ENCODE measurements at regions not wholly inside any gene's neighbourhood (a gene's known extent, or its start where the extent isn't known, plus 50 kb on each side); places are given as distances from the start of the nearest gene placed in this dataset.

DNA sequence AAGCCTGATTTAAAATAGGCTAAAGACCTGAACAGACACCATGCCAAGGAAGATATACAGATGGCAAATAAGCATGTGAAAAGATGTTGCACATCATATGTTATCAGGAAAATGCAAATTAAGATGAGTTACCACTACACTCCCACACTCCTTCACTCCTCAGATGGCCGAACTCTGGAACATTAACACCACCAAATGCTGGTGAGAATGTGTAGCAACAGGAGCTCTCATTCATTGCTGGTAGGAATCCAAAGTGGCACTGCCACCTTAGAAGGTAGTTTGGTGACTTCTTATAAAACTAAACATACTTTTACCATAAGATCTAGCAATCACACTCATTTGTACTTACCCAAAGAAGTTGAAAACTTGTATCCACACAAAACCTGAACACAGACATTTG is 2047.3 kb downstream of the LRRC4C start (continued):
- TF ChIP-seq MXD4 (CRISPR knock-in tag; IDR thresholded peaks at IDR 0.05; ENCODE audit: borderline replicate concordance) = no peak
- TF ChIP-seq, protein P1, sequence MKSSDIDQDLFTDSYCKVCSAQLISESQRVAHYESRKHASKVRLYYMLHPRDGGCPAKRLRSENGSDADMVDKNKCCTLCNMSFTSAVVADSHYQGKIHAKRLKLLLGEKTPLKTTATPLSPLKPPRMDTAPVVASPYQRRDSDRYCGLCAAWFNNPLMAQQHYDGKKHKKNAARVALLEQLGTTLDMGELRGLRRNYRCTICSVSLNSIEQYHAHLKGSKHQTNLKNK (CRISPR knock-in tag; IDR thresholded peaks at IDR 0.05) = no peak
- TF ChIP-seq NR2C2 (CRISPR knock-in tag; IDR thresholded peaks at IDR 0.05) = no peak
- TF ChIP-seq, protein P2, sequence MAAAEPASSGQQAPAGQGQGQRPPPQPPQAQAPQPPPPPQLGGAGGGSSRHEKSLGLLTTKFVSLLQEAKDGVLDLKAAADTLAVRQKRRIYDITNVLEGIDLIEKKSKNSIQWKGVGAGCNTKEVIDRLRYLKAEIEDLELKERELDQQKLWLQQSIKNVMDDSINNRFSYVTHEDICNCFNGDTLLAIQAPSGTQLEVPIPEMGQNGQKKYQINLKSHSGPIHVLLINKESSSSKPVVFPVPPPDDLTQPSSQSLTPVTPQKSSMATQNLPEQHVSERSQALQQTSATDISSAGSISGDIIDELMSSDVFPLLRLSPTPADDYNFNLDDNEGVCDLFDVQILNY (CRISPR knock-in tag; IDR thresholded peaks at IDR 0.05) = no peak
- no peak for TF ChIP-seq SP1 (CRISPR knock-in tag; conservative IDR thresholded peaks at IDR 0.05)

DNA sequence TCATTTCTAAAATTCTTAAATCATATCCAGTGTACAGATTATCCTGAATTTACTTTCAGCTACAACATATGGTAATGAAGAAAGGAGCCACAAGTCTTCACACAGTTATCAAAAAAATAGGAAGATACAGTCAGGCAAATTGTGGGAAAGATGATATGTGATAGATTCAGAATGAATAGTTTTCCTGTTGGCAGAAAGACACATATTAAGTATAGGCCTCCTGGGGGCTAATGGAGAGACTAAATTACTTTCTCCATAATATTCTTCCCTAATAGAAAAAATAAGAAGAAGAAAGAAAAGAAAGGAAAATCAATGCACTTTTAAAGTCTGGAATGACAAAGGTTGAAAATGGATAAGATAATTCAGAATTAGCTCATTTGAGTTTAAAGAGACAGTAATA is 2073.5 kb downstream of the LRRC4C start:
- ATAC-seq = no peak
- H3K27me3 Mint-ChIP-seq (ENCODE audit: low read depth) = peaks cover 11% of the 10 kb centered on the region
- peaks cover 50% of the 10 kb centered on the region for H3K36me3 Mint-ChIP-seq
- CTCF ChIA-PET = no interaction called here
- no peak for DNase-seq (ENCODE audit: low spot score)
- TF ChIP-seq ZNF263 (CRISPR knock-in tag; IDR thresholded peaks at IDR 0.05; ENCODE audit: low read depth) (no peak), ZNF396 (CRISPR knock-in tag; IDR thresholded peaks at IDR 0.05; ENCODE audit: borderline replicate concordance) (no peak), RORB (CRISPR knock-in tag; IDR thresholded peaks at IDR 0.05) (no peak), ZNF671 (CRISPR knock-in tag; IDR thresholded peaks at IDR 0.05) (no peak), FOXK1 (CRISPR knock-in tag; IDR thresholded peaks at IDR 0.05) (no peak), CREB1 (CRISPR knock-in tag; IDR thresholded peaks at IDR 0.05) (no peak), IRF2 (CRISPR knock-in tag; IDR thresholded peaks at IDR 0.05; ENCODE audit: borderline replicate concordance, low read depth) (no peak), HMGA2 (CRISPR knock-in tag; IDR thresholded peaks at IDR 0.05) (no peak), TCF7 (CRISPR knock-in tag; IDR thresholded peaks at IDR 0.05; ENCODE audit: low read depth) (no peak), RELA (CRISPR knock-in tag; IDR thresholded peaks at IDR 0.05; ENCODE audit: borderline replicate concordance) (no peak), NR2C2 (CRISPR knock-in tag; IDR thresholded peaks at IDR 0.05) (no peak), GRHL2 (CRISPR knock-in tag; IDR thresholded peaks at IDR 0.05; ENCODE audit: insufficient replicate concordance, severe bottlenecking) (no peak)
- TF ChIP-seq, protein P3, sequence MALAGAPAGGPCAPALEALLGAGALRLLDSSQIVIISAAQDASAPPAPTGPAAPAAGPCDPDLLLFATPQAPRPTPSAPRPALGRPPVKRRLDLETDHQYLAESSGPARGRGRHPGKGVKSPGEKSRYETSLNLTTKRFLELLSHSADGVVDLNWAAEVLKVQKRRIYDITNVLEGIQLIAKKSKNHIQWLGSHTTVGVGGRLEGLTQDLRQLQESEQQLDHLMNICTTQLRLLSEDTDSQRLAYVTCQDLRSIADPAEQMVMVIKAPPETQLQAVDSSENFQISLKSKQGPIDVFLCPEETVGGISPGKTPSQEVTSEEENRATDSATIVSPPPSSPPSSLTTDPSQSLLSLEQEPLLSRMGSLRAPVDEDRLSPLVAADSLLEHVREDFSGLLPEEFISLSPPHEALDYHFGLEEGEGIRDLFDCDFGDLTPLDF (CRISPR knock-in tag; IDR thresholded peaks at IDR 0.05) = no peak
- TF ChIP-seq, protein P4, sequence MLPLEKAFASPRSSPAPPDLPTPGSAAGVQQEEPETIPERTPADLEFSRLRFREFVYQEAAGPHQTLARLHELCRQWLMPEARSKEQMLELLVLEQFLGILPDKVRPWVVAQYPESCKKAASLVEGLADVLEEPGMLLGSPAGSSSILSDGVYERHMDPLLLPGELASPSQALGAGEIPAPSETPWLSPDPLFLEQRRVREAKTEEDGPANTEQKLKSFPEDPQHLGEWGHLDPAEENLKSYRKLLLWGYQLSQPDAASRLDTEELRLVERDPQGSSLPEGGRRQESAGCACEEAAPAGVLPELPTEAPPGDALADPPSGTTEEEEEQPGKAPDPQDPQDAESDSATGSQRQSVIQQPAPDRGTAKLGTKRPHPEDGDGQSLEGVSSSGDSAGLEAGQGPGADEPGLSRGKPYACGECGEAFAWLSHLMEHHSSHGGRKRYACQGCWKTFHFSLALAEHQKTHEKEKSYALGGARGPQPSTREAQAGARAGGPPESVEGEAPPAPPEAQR (CRISPR knock-in tag; IDR thresholded peaks at IDR 0.05) = no peak
- TF ChIP-seq, protein P5, sequence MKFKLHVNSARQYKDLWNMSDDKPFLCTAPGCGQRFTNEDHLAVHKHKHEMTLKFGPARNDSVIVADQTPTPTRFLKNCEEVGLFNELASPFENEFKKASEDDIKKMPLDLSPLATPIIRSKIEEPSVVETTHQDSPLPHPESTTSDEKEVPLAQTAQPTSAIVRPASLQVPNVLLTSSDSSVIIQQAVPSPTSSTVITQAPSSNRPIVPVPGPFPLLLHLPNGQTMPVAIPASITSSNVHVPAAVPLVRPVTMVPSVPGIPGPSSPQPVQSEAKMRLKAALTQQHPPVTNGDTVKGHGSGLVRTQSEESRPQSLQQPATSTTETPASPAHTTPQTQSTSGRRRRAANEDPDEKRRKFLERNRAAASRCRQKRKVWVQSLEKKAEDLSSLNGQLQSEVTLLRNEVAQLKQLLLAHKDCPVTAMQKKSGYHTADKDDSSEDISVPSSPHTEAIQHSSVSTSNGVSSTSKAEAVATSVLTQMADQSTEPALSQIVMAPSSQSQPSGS (CRISPR knock-in tag; IDR thresholded peaks at IDR 0.05; ENCODE audit: borderline replicate concordance, low read depth) = no peak
- TF ChIP-seq, protein P6, sequence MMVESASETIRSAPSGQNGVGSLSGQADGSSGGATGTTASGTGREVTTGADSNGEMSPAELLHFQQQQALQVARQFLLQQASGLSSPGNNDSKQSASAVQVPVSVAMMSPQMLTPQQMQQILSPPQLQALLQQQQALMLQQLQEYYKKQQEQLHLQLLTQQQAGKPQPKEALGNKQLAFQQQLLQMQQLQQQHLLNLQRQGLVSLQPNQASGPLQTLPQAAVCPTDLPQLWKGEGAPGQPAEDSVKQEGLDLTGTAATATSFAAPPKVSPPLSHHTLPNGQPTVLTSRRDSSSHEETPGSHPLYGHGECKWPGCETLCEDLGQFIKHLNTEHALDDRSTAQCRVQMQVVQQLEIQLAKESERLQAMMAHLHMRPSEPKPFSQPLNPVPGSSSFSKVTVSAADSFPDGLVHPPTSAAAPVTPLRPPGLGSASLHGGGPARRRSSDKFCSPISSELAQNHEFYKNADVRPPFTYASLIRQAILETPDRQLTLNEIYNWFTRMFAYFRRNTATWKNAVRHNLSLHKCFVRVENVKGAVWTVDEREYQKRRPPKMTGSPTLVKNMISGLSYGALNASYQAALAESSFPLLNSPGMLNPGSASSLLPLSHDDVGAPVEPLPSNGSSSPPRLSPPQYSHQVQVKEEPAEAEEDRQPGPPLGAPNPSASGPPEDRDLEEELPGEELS (CRISPR knock-in tag; IDR thresholded peaks at IDR 0.05) = no peak
- TF ChIP-seq, protein P7, sequence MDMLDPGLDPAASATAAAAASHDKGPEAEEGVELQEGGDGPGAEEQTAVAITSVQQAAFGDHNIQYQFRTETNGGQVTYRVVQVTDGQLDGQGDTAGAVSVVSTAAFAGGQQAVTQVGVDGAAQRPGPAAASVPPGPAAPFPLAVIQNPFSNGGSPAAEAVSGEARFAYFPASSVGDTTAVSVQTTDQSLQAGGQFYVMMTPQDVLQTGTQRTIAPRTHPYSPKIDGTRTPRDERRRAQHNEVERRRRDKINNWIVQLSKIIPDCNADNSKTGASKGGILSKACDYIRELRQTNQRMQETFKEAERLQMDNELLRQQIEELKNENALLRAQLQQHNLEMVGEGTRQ (CRISPR knock-in tag; IDR thresholded peaks at IDR 0.05) = no peak
- TF ChIP-seq, protein P8, sequence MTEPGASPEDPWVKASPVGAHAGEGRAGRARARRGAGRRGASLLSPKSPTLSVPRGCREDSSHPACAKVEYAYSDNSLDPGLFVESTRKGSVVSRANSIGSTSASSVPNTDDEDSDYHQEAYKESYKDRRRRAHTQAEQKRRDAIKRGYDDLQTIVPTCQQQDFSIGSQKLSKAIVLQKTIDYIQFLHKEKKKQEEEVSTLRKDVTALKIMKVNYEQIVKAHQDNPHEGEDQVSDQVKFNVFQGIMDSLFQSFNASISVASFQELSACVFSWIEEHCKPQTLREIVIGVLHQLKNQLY (CRISPR knock-in tag; IDR thresholded peaks at IDR 0.05) = no peak
- TF ChIP-seq, protein P9, sequence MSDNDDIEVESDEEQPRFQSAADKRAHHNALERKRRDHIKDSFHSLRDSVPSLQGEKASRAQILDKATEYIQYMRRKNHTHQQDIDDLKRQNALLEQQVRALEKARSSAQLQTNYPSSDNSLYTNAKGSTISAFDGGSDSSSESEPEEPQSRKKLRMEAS (CRISPR knock-in tag; IDR thresholded peaks at IDR 0.05) = no peak
- no peak overlapping the region for H3K4me3 Mint-ChIP-seq
- H3K27ac Mint-ChIP-seq = no peak overlapping the region
- H3K4me1 Mint-ChIP-seq = no peaks in the 10 kb centered on the region
- peaks cover 72% of the 10 kb centered on the region for H3K9me3 Mint-ChIP-seq
- POLR2A ChIA-PET = no interaction called here

Measured in WTC11 (cell line).